ENCODE measurements at regions not wholly inside any gene's neighbourhood (a gene's known extent, or its start where the extent isn't known, plus 50 kb on each side); places are given as distances from the start of the nearest gene placed in this dataset.
"Not testable (repeated sequence)": the region's sequence is repeated elsewhere in the genome, so short reads cannot be mapped to it uniquely, and the experiment has no call there.

DNA sequence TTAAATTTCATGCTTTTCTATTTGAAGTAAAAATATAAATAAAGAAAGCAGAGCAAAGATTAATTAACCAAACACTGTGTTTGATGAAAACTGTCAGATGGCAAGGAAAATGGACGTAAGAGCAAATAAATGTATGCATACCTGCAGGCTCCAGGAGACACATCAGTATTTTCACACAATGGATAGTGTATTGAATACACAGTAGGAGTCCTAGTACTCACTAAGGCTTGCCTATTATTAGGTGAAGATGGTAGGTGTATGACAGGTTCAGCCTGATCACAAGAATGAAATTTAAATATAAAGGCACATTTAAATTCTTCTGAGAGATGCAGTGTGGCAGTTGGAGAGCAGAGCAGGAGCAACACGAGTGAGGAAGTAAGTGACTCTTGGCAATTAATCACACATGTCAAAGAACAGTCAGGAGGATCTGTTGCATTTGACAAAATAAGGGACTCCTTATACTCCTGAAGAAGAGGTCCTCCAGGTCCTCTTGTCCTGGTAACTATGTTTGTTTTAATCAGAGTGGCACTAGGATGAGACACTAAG, 106.0 kb upstream of the NDST4 start:
- TF ChIP-seq, protein P1, sequence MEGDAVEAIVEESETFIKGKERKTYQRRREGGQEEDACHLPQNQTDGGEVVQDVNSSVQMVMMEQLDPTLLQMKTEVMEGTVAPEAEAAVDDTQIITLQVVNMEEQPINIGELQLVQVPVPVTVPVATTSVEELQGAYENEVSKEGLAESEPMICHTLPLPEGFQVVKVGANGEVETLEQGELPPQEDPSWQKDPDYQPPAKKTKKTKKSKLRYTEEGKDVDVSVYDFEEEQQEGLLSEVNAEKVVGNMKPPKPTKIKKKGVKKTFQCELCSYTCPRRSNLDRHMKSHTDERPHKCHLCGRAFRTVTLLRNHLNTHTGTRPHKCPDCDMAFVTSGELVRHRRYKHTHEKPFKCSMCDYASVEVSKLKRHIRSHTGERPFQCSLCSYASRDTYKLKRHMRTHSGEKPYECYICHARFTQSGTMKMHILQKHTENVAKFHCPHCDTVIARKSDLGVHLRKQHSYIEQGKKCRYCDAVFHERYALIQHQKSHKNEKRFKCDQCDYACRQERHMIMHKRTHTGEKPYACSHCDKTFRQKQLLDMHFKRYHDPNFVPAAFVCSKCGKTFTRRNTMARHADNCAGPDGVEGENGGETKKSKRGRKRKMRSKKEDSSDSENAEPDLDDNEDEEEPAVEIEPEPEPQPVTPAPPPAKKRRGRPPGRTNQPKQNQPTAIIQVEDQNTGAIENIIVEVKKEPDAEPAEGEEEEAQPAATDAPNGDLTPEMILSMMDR (conservative IDR thresholded peaks at IDR 0.05; ENCODE audit: low read depth, low read length): no peak
- H3K4me3 ChIP-seq (ENCODE audit: low read length): no peak overlapping the region
- no peak for DNase-seq (ENCODE audit: low read depth)

DNA sequence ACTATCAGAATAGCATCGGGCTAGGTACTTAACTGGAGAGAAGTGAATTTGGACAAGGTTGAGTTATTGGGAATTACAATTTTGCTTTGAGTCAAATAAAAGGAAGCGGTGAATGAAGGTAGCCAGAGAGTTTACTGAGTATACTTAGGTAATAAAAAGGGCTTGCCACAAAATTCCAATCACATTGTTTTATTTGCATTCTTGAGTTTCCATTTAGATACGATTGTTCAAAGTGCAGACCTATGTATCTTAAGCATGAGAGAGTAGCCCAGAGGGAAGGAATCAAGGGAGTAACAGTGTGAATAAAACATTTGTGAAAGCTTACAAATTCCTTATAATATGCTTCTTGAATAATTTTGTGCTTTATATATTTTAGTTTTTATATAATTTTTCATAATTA, 102.5 kb upstream of the NDST4 start:
- TF ChIP-seq, protein P1 (conservative IDR thresholded peaks at IDR 0.05; ENCODE audit: low read depth, low read length): no peak
- no peak overlapping the region for H3K4me3 ChIP-seq (ENCODE audit: low read length)
- DNase-seq (ENCODE audit: low read depth): no peak

DNA sequence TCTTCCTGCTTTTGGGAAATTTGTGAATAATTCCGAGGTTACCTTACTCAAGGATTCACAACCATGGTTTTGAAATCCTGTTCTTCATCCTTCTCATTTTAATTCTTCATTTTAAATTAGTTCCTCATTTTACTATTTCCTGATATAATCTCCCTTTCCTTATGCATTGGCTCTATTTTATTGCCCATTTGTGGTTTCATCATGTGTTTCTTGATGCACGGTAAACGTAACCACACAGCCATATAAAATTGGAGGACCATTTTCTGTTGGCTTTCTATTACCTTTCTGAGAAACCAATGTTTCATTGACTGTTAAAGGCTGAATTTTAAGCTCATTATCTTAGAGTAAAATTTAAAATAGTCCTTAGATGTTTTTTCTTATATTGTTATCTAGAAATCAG, 100.3 kb upstream of the NDST4 start:
- TF ChIP-seq, protein P1 (conservative IDR thresholded peaks at IDR 0.05; ENCODE audit: low read depth, low read length): no peak
- no peak for DNase-seq (ENCODE audit: low read depth)
- H3K4me3 ChIP-seq (ENCODE audit: low read length): no peak overlapping the region

DNA sequence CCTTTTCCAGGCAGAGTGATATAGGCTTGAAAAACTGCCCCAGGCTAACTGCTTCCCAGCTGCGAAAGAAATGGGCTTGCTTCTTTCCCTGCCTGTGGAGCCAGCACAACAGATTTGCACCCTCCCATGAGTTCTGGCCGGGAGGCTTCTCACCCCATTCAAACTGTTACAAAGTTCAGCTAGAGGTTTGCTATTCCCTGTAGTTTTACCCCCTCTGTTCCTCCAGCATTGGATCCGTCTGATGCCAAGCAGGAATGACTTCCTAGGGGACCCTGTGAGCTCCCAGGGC, 87.6 kb upstream of the NDST4 start:
- H3K4me3 ChIP-seq (ENCODE audit: low read length): no peak overlapping the region
- TF ChIP-seq, protein P1 (conservative IDR thresholded peaks at IDR 0.05; ENCODE audit: low read depth, low read length): no peak
- DNase-seq (ENCODE audit: low read depth): no peak

DNA sequence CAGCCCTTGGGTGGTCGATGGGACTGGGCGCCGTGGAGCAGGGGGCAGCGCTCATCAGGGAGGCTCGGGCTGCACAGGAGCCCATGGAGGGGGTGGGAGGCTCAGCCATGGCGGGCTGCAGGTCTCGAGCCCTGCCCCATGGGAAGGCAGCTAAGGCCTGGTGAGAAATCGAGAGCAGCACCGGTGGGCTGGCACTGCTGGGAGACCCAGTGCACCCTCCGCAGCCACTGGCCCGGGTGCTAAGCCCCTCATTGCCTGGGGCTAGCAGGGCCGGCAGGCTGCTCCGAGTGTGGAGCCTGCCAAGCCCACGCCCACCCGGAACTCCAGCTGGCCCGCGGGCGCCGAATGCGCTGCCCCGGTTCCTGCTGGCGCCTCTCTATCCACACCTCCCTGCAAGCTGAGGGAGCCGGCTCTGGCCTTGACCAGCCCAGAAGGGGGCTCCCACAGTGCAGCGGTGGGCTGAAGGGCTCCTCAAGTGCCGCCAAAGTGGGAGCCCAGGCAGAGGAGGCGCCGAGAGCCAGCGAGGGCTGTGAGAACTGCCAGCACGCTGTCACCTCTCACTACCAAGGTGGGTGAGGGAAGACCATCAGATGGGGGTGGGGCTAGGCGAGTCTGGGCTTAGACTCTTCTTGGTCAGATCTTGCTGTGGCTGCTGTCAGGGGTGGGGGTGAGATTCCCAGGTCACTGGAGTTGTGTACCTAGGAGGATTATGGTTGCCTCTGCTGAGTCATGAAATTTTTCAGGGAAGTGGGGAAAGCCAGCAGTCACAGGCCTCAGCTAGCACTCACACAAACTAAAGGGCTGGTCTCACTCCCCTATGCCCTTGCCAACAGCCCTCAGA, 87.0 kb upstream of the NDST4 start:
- not testable (repeated sequence) for H3K4me3 ChIP-seq (ENCODE audit: low read length); DNase-seq (ENCODE audit: low read depth)

DNA sequence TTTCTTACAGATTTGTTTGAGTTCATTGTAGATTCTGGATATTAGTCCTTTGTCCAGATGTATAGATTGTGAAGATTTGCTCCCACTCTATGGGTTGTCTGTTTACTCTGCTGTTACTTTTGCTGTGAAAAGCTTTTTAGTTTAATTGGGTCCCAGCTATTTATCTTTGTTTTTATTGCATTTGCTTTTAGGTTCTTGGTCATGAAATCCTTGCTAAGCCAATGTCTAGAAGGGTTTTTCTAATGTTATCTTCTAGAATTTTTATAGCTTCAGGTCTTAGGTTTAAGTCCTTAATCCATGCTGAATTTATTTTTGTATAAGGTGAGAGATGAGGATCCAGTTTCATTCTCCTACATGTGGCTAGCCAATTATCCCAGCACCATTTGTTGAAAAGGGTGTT, 81.2 kb upstream of the NDST4 start:
- H3K4me3 ChIP-seq (ENCODE audit: low read length); DNase-seq (ENCODE audit: low read depth): not testable (repeated sequence)

DNA sequence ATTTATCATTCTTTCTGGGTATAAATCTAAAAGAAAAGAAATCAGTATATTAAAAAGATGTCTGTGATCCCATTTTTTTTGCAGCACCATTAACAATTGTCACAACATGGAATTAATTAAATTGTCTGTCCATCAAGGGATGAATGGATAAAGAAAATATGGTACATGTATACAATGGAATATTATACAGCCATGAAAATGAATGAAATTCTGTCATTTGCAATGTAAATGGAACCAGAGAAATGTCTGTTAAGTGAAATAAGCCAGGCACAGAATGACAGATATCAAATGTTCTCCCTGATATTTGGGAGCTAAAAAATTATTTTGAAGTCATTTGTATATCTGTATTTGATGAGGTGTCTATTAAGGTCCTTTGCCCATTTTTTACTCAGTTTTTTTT, 77.1 kb upstream of the NDST4 start:
- DNase-seq (ENCODE audit: low read depth): no peak

DNA sequence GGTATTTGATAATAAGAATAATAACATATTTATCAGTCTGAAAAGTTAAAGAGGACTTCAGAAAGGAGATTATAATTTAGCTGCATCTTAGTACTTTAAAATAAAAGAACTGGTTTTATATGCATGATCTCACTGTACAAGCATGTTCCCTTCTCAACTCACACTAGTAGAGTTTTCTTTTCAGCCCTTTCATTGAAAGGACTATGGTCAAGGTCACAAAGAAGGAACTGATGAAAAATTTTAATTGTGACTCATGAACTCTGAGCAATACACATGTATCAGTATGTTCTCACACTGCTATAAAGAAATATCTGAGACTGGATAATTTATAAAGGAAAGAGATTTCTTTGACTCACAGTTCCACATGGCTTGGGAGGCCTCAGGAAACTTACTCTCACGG, 73.7 kb upstream of the NDST4 start:
- no peak overlapping the region for H3K4me3 ChIP-seq (ENCODE audit: low read length)
- TF ChIP-seq, protein P1 (conservative IDR thresholded peaks at IDR 0.05; ENCODE audit: low read depth, low read length): no peak
- DNase-seq (ENCODE audit: low read depth): no peak

More for the DNA sequence above, 77.1 kb upstream of the NDST4 start:
- TF ChIP-seq, protein P1 (conservative IDR thresholded peaks at IDR 0.05; ENCODE audit: low read depth, low read length): no peak
- no peak overlapping the region for H3K4me3 ChIP-seq (ENCODE audit: low read length)

DNA sequence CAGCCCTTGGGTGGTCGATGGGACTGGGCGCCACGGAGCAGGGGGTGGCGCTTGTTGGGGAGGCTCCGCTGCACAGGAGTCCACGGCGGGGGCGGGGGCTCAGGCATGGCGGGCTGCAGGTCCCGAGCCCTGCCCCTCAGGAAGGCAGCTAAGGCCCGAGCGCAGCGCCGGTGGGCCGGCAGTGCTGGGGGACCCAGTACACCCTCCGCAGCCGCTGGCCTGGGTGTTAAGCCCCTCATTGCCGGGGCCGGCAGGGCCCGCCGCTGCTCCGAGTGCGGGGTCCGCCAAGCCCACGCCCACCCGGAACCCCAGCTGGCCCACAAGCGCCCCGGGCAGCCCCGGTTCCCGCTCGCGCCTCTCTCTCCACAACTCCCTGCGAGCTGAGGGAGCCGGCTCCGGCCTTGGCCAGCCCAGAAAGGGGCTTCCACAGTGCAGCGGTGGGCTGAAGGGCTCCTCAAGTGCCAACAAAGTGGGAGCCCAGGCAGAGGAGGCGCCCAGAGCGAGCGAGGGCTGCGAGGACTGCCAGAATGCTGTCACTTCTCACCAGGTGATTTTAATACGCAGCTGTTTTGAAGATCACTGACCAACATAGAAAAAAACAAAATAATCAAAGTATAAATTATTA, 66.1 kb upstream of the NDST4 start:
- H3K4me3 ChIP-seq (ENCODE audit: low read length); DNase-seq (ENCODE audit: low read depth): not testable (repeated sequence)

DNA sequence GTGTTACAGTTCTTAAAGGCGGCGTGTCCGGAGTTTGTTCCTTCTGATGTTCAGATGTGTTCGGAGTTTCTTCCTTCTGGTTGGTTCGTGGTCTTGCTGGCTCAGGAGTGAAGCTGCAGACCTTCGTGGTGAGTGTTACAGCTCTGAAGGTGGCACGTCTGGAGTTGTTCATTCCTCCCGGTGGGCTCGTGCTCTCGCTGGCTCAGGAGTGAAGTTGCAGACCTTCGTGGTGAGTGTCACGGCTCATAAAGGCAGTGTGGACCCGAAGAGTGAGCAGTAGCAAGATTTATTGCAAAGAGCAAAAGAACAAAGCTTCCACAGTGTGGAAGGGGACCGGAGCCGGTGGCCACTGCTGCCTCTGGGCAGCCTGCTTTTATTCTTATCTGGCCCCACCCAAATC, 65.3 kb upstream of the NDST4 start:
- not testable (repeated sequence) for DNase-seq (ENCODE audit: low read depth); H3K4me3 ChIP-seq (ENCODE audit: low read length)

Measured in retinal pigment epithelial cell (primary cell).